Gastroesophageal sphincter (tissue), 4 donors: ENCODE measurements at regions not wholly inside any gene's neighbourhood (a gene's known extent, or its start where the extent isn't known, plus 50 kb on each side); places are given as distances from the start of the nearest gene placed in this dataset.

ENCODE experiments used
- ATAC-seq: fragments of 150-250 bp; one replicate; pipeline ENCODE4 v1.9.1; 2016; ENCODE audit warnings: mild to moderate bottlenecking, moderate library complexity
- H3K27ac ChIP-seq, 4 donors: fragments of 200-600 bp; sonication (generic) in 3 of 4; 1 replicate in 3 of 4; 2 replicates in 1 of 4; pipeline ENCODE4 v1.5.1; 2016 to 2019
- H3K27me3 ChIP-seq: fragments of 200-600 bp; sonication (generic); one replicate; pipeline ENCODE4 v1.5.1; 2019
- H3K36me3 ChIP-seq, 2 donors: fragments of 200-600 bp; sonication (generic); one replicate each; pipeline ENCODE4 v1.5.1; 2019; ENCODE audit warnings: control low read depth in 1 of 2
- H3K4me1 ChIP-seq, 3 donors: fragments of 200-600 bp; sonication (generic); 1 replicate in 2 of 3; 2 replicates in 1 of 3; pipeline ENCODE4 v1.5.1; 2016 to 2019; ENCODE audit warnings: control low read depth in 2 of 3
- H3K4me3 ChIP-seq, 2 donors: fragments of 200-600 bp; sonication (generic); one replicate each; pipeline ENCODE4 v1.5.1; 2019; ENCODE audit warnings: mild to moderate bottlenecking in 1 of 2, moderate library complexity in 1 of 2
- H3K9me3 ChIP-seq, 3 donors: fragments of 200-600 bp; sonication (generic); one replicate each; pipeline ENCODE4 v1.5.1; 2017 to 2019; ENCODE audit warnings: control low read depth in 2 of 3
- EP300 ChIP-seq: sonication (generic); formaldehyde crosslinking; IDR thresholded peaks from one replicate; pipeline ENCODE4 v1.6.1; 2017; ENCODE audit warnings: antibody characterized with exemption, mild to moderate bottlenecking
- POLR2A ChIP-seq, 2 donors: fragments of 450-650 bp; IDR thresholded peaks; one replicate each; pipeline ENCODE4 v1.6.1; 2017; ENCODE audit warnings: antibody characterized with exemption in 2 of 2, mild to moderate bottlenecking in 2 of 2, moderate library complexity in 1 of 2
- POLR2AphosphoS5 ChIP-seq: sonication (generic); formaldehyde crosslinking; IDR thresholded peaks from one replicate; pipeline ENCODE4 v1.6.1; 2017; ENCODE audit warnings: antibody characterized with exemption
- WGBS, 2 donors: methylation state at CpG; one replicate each; pipeline ENCODE4 v1.1.5; 2018; ENCODE audit warnings: low coverage in 1 of 2; 5-methylcytosine and 5-hydroxymethylcytosine counted together
- TF ChIP-seq, protein P1 (sequence below), 4 experiments: fragments of 200-600 bp in 2 of 4; fragments of 450-650 bp in 2 of 4; sonication (generic) in 1 of 4; IDR thresholded peaks; one replicate each; pipeline ENCODE4 v1.5.1; 2017 to 2019; ENCODE audit warnings: antibody characterized with exemption in 4 of 4, mild to moderate bottlenecking in 2 of 4, moderate library complexity in 2 of 4

DNA sequence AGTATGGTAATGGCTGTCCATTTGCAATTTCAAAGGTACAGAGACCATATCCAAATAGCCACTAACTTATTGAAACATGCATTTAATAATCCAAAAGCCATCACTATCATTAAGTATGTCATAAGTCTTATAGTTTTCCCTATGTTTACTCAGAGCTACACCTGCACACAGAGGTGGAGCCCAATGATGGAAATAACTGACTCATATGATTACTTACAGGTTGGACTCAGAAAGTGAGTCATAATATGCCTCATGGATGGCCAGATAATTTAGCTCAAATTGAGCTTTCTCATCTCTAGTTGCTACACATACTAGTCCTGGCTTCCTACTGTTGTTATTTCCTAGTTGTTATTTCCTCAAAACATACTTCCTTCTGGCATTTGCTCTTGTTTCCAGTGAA, 104.4 kb upstream of the KHDRBS2 start:
- ATAC-seq = no peak
- Histone ChIP-seq H3K4me1 (no peaks in the 10 kb centered on the region), H3K27ac (no peak overlapping the region), H3K36me3 (no peaks in the 10 kb centered on the region), H3K27me3 (no peaks in the 10 kb centered on the region), H3K9me3 (no peaks in the 10 kb centered on the region), H3K4me3 (no peak overlapping the region)
- TF ChIP-seq, protein P1, sequence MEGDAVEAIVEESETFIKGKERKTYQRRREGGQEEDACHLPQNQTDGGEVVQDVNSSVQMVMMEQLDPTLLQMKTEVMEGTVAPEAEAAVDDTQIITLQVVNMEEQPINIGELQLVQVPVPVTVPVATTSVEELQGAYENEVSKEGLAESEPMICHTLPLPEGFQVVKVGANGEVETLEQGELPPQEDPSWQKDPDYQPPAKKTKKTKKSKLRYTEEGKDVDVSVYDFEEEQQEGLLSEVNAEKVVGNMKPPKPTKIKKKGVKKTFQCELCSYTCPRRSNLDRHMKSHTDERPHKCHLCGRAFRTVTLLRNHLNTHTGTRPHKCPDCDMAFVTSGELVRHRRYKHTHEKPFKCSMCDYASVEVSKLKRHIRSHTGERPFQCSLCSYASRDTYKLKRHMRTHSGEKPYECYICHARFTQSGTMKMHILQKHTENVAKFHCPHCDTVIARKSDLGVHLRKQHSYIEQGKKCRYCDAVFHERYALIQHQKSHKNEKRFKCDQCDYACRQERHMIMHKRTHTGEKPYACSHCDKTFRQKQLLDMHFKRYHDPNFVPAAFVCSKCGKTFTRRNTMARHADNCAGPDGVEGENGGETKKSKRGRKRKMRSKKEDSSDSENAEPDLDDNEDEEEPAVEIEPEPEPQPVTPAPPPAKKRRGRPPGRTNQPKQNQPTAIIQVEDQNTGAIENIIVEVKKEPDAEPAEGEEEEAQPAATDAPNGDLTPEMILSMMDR (IDR thresholded peaks at IDR 0.05) = no peak
- TF ChIP-seq EP300 (no peak), POLR2A (IDR thresholded peaks at IDR 0.05) (no peak), POLR2AphosphoS5 (no peak)

GRCh38 chr6:62371453-62372210, 85.6 kb upstream of the KHDRBS2 start:
- H3K36me3 ChIP-seq = no peaks in the 10 kb centered on the region
- 41 to 59% methylated on average over 4 of the region's 4 CpGs for WGBS, 2 donors
- TF ChIP-seq, protein P1 (IDR thresholded peaks at IDR 0.05) = no peak
- TF ChIP-seq POLR2A (IDR thresholded peaks at IDR 0.05) = no peak
- TF ChIP-seq POLR2AphosphoS5 = no peak
- TF ChIP-seq EP300 = no peak
- no peaks in the 10 kb centered on the region for H3K27me3 ChIP-seq
- no peak overlapping the region for H3K27ac ChIP-seq
- no peak for ATAC-seq
- no peaks in the 10 kb centered on the region for H3K4me1 ChIP-seq
- H3K9me3 ChIP-seq = no peaks in the 10 kb centered on the region
- H3K4me3 ChIP-seq = no peak overlapping the region

- H3K4me3 ChIP-seq = no peak overlapping the region
These were observed 81.6 kb upstream of the KHDRBS2 start for GRCh38 chr6:62367601-62368000.

DNA sequence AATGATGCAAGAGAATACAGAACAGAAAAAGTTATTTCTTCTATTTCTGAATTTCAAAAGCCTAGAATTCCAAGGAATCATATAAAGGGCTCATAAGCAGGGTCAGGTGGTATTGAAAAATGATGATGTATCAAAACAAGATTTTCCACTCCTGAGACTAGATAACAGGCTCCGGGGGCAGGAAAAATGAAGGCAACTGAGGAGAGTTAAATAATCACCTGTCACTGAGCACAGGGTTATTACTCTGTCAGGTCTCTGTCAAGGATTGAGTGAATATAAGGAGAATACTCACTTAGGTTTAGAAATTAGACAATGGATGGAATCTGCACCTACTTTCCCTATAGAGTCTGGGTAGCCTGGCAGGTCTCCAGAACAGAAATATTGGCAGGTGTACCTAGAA, 76.1 kb upstream of the KHDRBS2 start:
- no peak overlapping the region for H3K27ac ChIP-seq
- no peak for ATAC-seq
- H3K4me1 ChIP-seq = no peaks in the 10 kb centered on the region
- no peaks in the 10 kb centered on the region for H3K9me3 ChIP-seq
- no peaks in the 10 kb centered on the region for H3K36me3 ChIP-seq
- H3K4me3 ChIP-seq = no peak overlapping the region
- WGBS, 2 donors = 54 to 86% methylated on average over 1 of the region's 1 CpG
- H3K27me3 ChIP-seq = no peaks in the 10 kb centered on the region
- TF ChIP-seq POLR2AphosphoS5 = no peak
- TF ChIP-seq POLR2A (IDR thresholded peaks at IDR 0.05) = no peak
- TF ChIP-seq, protein P1 (IDR thresholded peaks at IDR 0.05) = no peak
- no peak for TF ChIP-seq EP300

More at GRCh38 chr6:62367601-62368000, 81.6 kb upstream of the KHDRBS2 start:
- Histone ChIP-seq H3K4me1 (no peaks in the 10 kb centered on the region), H3K27me3 (no peaks in the 10 kb centered on the region), H3K27ac (no peak overlapping the region), H3K9me3 (no peaks in the 10 kb centered on the region), H3K36me3 (no peaks in the 10 kb centered on the region)
- TF ChIP-seq POLR2A (IDR thresholded peaks at IDR 0.05) (no peak), EP300 (no peak)
- TF ChIP-seq, protein P1 (IDR thresholded peaks at IDR 0.05) = no peak
- ATAC-seq = no peak
- WGBS, 2 donors = 23 to 40% methylated on average over 5 of the region's 5 CpGs

GRCh38 chr6:62357835-62358234, 71.8 kb upstream of the KHDRBS2 start:
- ATAC-seq = no peak
- no peaks in the 10 kb centered on the region for H3K36me3 ChIP-seq
- no peaks in the 10 kb centered on the region for H3K9me3 ChIP-seq
- no peak overlapping the region for H3K4me3 ChIP-seq
- WGBS, 2 donors = 54 to 78% methylated on average over 6 of the region's 6 CpGs
- TF ChIP-seq, protein P1 (IDR thresholded peaks at IDR 0.05) = no peak
- TF ChIP-seq POLR2A (IDR thresholded peaks at IDR 0.05) (no peak), EP300 (no peak), POLR2AphosphoS5 (no peak)
- no peak overlapping the region for H3K27ac ChIP-seq
- no peaks in the 10 kb centered on the region for H3K27me3 ChIP-seq
- no peaks in the 10 kb centered on the region for H3K4me1 ChIP-seq
